Midbrain (tissue), 1 donor: ENCODE measurements at regions not wholly inside any gene's neighbourhood (a gene's known extent, or its start where the extent isn't known, plus 50 kb on each side); places are given as distances from the start of the nearest gene placed in this dataset.
"Not testable (repeated sequence)": the region's sequence is repeated elsewhere in the genome, so short reads cannot be mapped to it uniquely, and the experiment has no call there.

Experiments used
- DNase-seq: peaks from one replicate; lab custom pipeline; 2025; lab: John Stamatoyannopoulos, UW

GRCh38 chr21:27569831-27570230 lies 602.9 kb upstream of the ADAMTS5 start:
- DNase-seq = no peak

- no peak for DNase-seq
Observed at GRCh38 chr21:27569091-27569490, 602.2 kb upstream of the ADAMTS5 start.

- no peak for DNase-seq
Observed at GRCh38 chr21:27567381-27567780, 600.5 kb upstream of the ADAMTS5 start.

GRCh38 chr21:27566521-27566920 lies 599.6 kb upstream of the ADAMTS5 start:
- no peak for DNase-seq

GRCh38 chr21:27565364-27565763 lies 598.5 kb upstream of the ADAMTS5 start:
- no peak for DNase-seq

- peak; percentile 41 for DNase-seq
Observed at GRCh38 chr21:27564684-27565301, 597.9 kb upstream of the ADAMTS5 start.

- no peak for DNase-seq
Observed at GRCh38 chr21:27562303-27562702, 595.4 kb upstream of the ADAMTS5 start.

GRCh38 chr21:27561116-27561515 lies 594.2 kb upstream of the ADAMTS5 start:
- no peak for DNase-seq

GRCh38 chr21:27557356-27557755 lies 590.5 kb upstream of the ADAMTS5 start:
- DNase-seq = no peak

- no peak for DNase-seq
Observed at GRCh38 chr21:27555996-27556395, 589.1 kb upstream of the ADAMTS5 start.

GRCh38 chr21:27550287-27550686 lies 583.4 kb upstream of the ADAMTS5 start:
- no peak for DNase-seq

GRCh38 chr21:27548486-27548885 lies 581.6 kb upstream of the ADAMTS5 start:
- no peak for DNase-seq

- DNase-seq = no peak
Observed at GRCh38 chr21:27545754-27546349, 579.0 kb upstream of the ADAMTS5 start.

- not testable (repeated sequence) for DNase-seq
Observed at GRCh38 chr21:27542126-27542525, 575.2 kb upstream of the ADAMTS5 start.

GRCh38 chr21:27536319-27536718 lies 569.4 kb upstream of the ADAMTS5 start:
- DNase-seq = no peak

- DNase-seq = no peak
Observed at GRCh38 chr21:27535188-27535587, 568.3 kb upstream of the ADAMTS5 start.

GRCh38 chr21:27534206-27534605 lies 567.3 kb upstream of the ADAMTS5 start:
- DNase-seq = no peak

- DNase-seq = no peak
Observed at GRCh38 chr21:27532076-27532475, 565.2 kb upstream of the ADAMTS5 start.

- DNase-seq = no peak
Observed at GRCh38 chr21:27528697-27529096, 561.8 kb upstream of the ADAMTS5 start.

GRCh38 chr21:27526451-27526850 lies 559.6 kb upstream of the ADAMTS5 start:
- no peak for DNase-seq

- no peak for DNase-seq
Observed at GRCh38 chr21:27525780-27526179, 558.9 kb upstream of the ADAMTS5 start.

- no peak for DNase-seq
Observed at GRCh38 chr21:27519361-27519760, 552.5 kb upstream of the ADAMTS5 start.

- not testable (repeated sequence) for DNase-seq
Observed at GRCh38 chr21:27517177-27517576, 550.3 kb upstream of the ADAMTS5 start.

- DNase-seq = no peak
Observed at GRCh38 chr21:27515676-27516075, 548.8 kb upstream of the ADAMTS5 start.
